Spinal cord (tissue), 9 donors: ENCODE measurements at regions not wholly inside any gene's neighbourhood (a gene's known extent, or its start where the extent isn't known, plus 50 kb on each side); places are given as distances from the start of the nearest gene placed in this dataset.
A peak's percentile ranks its signal among the peaks of the same experiment; 100 is the strongest.
"Not testable (repeated sequence)": the region's sequence is repeated elsewhere in the genome, so short reads cannot be mapped to it uniquely, and the experiment has no call there.

Experiments
- DNase-seq, 6 donors: peaks; one replicate each; pipeline versions ENCODE4 v3.0.0 to v3.0.0-alpha.2; 2013 to 2015; ENCODE audit warnings: low spot score in 6 of 6, low read depth in 4 of 6
- H3K27ac ChIP-seq: one replicate; pipeline ENCODE4 v1.5.1; 2013; ENCODE audit warnings: low read depth, low read length, control low read depth
- H3K27me3 ChIP-seq: one replicate; pipeline ENCODE4 v1.6.1; 2013; ENCODE audit warnings: low read length; ENCODE audit not compliant: control insufficient read depth, insufficient read depth
- H3K36me3 ChIP-seq: one replicate; pipeline ENCODE4 v1.6.1; 2013; ENCODE audit warnings: low read length; ENCODE audit not compliant: control insufficient read depth, insufficient read depth
- H3K4me1 ChIP-seq: one replicate; pipeline ENCODE4 v1.6.1; 2013; ENCODE audit warnings: low read length; ENCODE audit not compliant: control insufficient read depth, insufficient read depth
- H3K4me3 ChIP-seq: one replicate; pipeline ENCODE4 v1.5.1; 2013; ENCODE audit warnings: low read depth, low read length, control low read depth
- H3K9me3 ChIP-seq: one replicate; pipeline ENCODE4 v1.6.1; 2013; ENCODE audit warnings: low read length; ENCODE audit not compliant: control insufficient read depth, insufficient read depth
- WGBS: methylation state at CpG from one replicate; pipeline ENCODE4 v1.1.5; 2013; ENCODE audit warnings: missing lambda C conversion rate; ENCODE audit not compliant: insufficient coverage; 5-methylcytosine and 5-hydroxymethylcytosine counted together
- donor health status: healthy.

DNA sequence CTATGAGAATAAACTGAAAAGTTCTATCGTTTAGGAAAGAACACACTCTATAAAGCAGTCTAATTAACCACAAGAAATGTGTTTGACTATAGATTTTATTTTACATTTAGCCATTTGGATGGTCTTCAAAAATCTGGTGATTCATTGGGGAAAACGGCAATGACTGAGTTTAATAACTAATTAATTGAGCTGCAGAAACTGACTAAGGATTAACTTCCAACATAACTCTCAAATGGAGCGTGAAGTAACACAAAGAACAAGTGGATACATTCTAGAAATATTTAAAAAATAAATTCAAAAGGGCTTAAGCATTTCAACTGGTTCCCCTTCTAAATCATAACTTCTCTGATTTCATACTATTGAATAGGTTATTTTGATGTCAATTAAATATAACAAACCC lies 1582.4 kb downstream of the PCDH18 start:
- no CpG with 5 or more reads among the region's 3 CpGs for WGBS
- H3K27me3 ChIP-seq = no peaks in the 10 kb centered on the region
- DNase-seq = peak in 1 of 6 donors; percentile 48

GRCh38 chr4:135948797-135949196 lies 1583.5 kb downstream of the PCDH18 start:
- no peak overlapping the region for H3K4me3 ChIP-seq
- WGBS = no CpG with 5 or more reads among the region's 1 CpG
- DNase-seq = no peak
- no peaks in the 10 kb centered on the region for H3K36me3 ChIP-seq
- no peak overlapping the region for H3K27ac ChIP-seq
- H3K9me3 ChIP-seq = no peaks in the 10 kb centered on the region
- H3K27me3 ChIP-seq = no peaks in the 10 kb centered on the region
- no peaks in the 10 kb centered on the region for H3K4me1 ChIP-seq

More for the DNA sequence above, 1582.4 kb downstream of the PCDH18 start:
- H3K4me1 ChIP-seq = no peaks in the 10 kb centered on the region
- H3K9me3 ChIP-seq = no peaks in the 10 kb centered on the region
- no peaks in the 10 kb centered on the region for H3K36me3 ChIP-seq
- no peak overlapping the region for H3K4me3 ChIP-seq
- H3K27ac ChIP-seq = no peak overlapping the region

DNA sequence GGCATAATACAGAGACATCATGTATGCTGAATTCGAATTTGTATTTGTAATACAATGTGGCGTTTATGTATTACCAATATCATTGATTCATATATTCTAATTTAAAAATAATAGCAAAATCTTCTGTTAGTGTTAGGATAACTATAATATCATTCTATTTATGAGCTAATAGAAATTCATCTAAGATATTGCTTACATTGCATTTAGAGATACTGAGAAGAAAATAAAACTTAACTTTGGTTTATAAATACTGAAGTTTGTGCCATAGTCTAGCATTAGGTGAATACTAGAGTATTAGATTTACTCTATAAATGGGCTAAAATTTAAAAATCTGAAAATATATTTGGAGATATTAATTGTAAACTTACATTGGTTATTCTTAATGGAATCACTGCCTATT lies 1590.6 kb downstream of the PCDH18 start:
- Histone ChIP-seq H3K27ac (no peak overlapping the region), H3K9me3 (no peaks in the 10 kb centered on the region), H3K36me3 (no peaks in the 10 kb centered on the region), H3K4me3 (no peak overlapping the region), H3K27me3 (no peaks in the 10 kb centered on the region), H3K4me1 (no peaks in the 10 kb centered on the region)
- no CpG with 5 or more reads among the region's 2 CpGs for WGBS
- no peak for DNase-seq

DNA sequence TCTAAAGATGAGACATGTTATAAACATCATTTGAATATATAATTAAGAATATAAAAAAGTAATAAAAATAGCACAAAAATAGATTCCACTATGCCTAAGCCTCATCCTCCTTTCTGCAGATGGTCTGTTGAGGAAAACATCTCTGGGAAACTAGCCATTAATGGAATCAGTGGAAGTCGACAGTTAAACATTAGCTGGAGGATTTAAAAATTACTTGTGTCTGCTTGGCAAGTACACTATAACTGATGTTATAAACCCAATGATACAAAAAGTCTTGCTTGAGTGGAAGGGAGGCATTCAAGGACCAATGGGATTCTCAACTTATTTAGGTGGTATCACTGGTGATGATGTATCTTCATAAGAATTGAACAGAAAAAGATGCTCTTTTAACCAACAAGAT lies 1598.3 kb downstream of the PCDH18 start:
- H3K4me1 ChIP-seq = no peaks in the 10 kb centered on the region
- DNase-seq = no peak
- H3K27ac ChIP-seq = no peak overlapping the region
- no peaks in the 10 kb centered on the region for H3K27me3 ChIP-seq
- no peaks in the 10 kb centered on the region for H3K36me3 ChIP-seq
- no peaks in the 10 kb centered on the region for H3K9me3 ChIP-seq
- no peak overlapping the region for H3K4me3 ChIP-seq
- no CpG with 5 or more reads among the region's 1 CpG for WGBS

GRCh38 chr4:135927651-135928050 lies 1604.6 kb downstream of the PCDH18 start:
- Histone ChIP-seq H3K27me3 (no peaks in the 10 kb centered on the region), H3K36me3 (no peaks in the 10 kb centered on the region), H3K4me1 (no peaks in the 10 kb centered on the region)

GRCh38 chr4:135921081-135921480 lies 1611.2 kb downstream of the PCDH18 start:
- Histone ChIP-seq H3K36me3 (no peaks in the 10 kb centered on the region), H3K9me3 (no peaks in the 10 kb centered on the region), H3K4me3 (no peak overlapping the region), H3K27me3 (no peaks in the 10 kb centered on the region), H3K27ac (no peak overlapping the region), H3K4me1 (no peaks in the 10 kb centered on the region)
- no peak for DNase-seq

More at GRCh38 chr4:135927651-135928050, 1604.6 kb downstream of the PCDH18 start:
- H3K4me3 ChIP-seq = no peak overlapping the region
- H3K9me3 ChIP-seq = no peaks in the 10 kb centered on the region
- no peak for DNase-seq
- H3K27ac ChIP-seq = no peak overlapping the region

DNA sequence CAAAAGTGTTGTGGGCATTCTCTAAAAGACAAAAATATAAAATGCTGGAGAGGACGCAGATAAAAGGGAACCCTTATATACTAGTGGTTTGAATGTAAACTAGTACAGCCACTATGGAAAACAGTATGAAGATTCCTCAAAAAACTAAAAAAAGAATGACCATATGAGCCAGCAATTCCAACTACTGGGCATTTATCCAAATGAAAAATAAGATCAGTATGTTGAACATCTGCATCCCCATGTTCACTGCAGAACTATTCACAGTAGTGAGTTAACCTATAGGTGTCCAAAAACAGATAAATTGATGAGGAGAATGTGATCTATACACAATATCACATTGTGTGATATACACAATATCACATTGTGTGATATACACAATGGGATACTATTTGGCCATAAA lies 1615.3 kb downstream of the PCDH18 start:
- no CpG with 5 or more reads among the region's 1 CpG for WGBS
- Histone ChIP-seq H3K36me3 (no peaks in the 10 kb centered on the region), H3K4me3 (no peak overlapping the region), H3K27ac (no peak overlapping the region), H3K27me3 (no peaks in the 10 kb centered on the region), H3K4me1 (no peaks in the 10 kb centered on the region), H3K9me3 (no peaks in the 10 kb centered on the region)
- DNase-seq = no peak

- DNase-seq = peak in 1 of 6 donors; percentile 11
- no peaks in the 10 kb centered on the region for H3K9me3 ChIP-seq
- H3K27me3 ChIP-seq = no peaks in the 10 kb centered on the region
- H3K4me1 ChIP-seq = no peaks in the 10 kb centered on the region
- no peak overlapping the region for H3K4me3 ChIP-seq
- no peaks in the 10 kb centered on the region for H3K36me3 ChIP-seq
- H3K27ac ChIP-seq = no peak overlapping the region
Measured at GRCh38 chr4:135900956-135901355, 1631.3 kb downstream of the PCDH18 start.

DNA sequence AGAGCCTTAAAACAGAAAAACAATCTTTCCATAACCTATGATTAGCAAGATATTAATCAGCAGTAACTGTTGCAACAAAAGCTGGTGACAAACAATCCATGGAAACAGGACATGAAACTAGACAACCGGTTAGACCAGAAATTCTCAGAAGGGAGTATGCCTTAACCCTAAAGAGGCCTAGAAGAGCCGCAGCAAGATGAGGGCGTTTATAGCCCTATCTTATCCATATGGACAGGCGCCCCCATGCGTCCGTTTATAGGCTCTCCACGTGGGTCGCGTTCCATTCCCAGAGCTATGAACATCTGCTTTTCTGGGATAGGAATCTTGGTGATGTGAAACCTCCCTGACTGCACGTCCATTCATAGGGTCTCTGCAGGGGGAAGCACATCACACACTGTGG lies 1662.7 kb upstream of the PABPC4L start:
- peak in 1 of 6 donors; percentile 14 for DNase-seq
- 32% methylated on average over 10 of the region's 10 CpGs for WGBS
- not testable (repeated sequence) for H3K4me1 ChIP-seq, H3K27ac ChIP-seq, H3K4me3 ChIP-seq, H3K9me3 ChIP-seq, H3K36me3 ChIP-seq, H3K27me3 ChIP-seq

GRCh38 chr4:135840781-135841180 lies 1639.2 kb upstream of the PABPC4L start:
- no peaks in the 10 kb centered on the region for H3K27me3 ChIP-seq
- H3K27ac ChIP-seq = no peak overlapping the region
- H3K4me1 ChIP-seq = no peaks in the 10 kb centered on the region
- H3K36me3 ChIP-seq = no peaks in the 10 kb centered on the region
- no peak for DNase-seq
- WGBS = 100% methylated on average over 1 of the region's 2 CpGs
- no peaks in the 10 kb centered on the region for H3K9me3 ChIP-seq
- no peak overlapping the region for H3K4me3 ChIP-seq
